KBM-7 (cell line): ENCODE measurements at regions not wholly inside any gene's neighbourhood (a gene's known extent, or its start where the extent isn't known, plus 50 kb on each side); places are given as distances from the start of the nearest gene placed in this dataset.
"Not testable (repeated sequence)": the region's sequence is repeated elsewhere in the genome, so short reads cannot be mapped to it uniquely, and the experiment has no call there.

Experiments
- DNase-seq: peaks from one replicate; pipeline ENCODE4 v3.0.0-alpha.2; 2015
- in situ Hi-C: fragments of 300-500 bp; cut with MboI; formaldehyde crosslinking; loops from 2 replicates; pipeline ENCODE4 v1.14.3; 2020; ENCODE audit warnings: low sequenced_read_pairs, low pct_unique_long_range_greater_than_20kb, mixed read lengths

DNA sequence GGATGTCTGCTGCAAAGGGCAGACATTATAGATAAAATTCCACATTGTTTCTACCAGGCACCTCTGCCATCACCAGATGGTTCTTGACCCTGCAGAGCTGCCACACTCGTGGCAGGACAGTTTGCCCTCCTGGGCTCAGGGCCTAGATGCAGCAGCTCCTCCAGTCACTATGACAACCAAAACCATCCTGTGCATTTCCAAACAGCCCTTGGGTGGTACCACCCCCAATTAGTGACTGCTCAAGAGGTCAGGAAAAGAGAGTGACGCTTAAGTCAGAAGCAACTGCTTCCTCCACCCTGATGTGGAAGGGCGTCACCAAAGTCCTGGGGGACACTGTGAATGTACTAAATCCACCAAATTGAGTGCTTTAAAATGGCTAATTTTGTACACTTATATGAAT is 109.2 kb downstream of the C16orf95 start:
- in situ Hi-C loops: no loop called here
- no peak for DNase-seq

- DNase-seq, in situ Hi-C loops: not testable (repeated sequence)
Observed at GRCh38 chr16:87208968-87209367, 108.2 kb downstream of the C16orf95 start.

DNA sequence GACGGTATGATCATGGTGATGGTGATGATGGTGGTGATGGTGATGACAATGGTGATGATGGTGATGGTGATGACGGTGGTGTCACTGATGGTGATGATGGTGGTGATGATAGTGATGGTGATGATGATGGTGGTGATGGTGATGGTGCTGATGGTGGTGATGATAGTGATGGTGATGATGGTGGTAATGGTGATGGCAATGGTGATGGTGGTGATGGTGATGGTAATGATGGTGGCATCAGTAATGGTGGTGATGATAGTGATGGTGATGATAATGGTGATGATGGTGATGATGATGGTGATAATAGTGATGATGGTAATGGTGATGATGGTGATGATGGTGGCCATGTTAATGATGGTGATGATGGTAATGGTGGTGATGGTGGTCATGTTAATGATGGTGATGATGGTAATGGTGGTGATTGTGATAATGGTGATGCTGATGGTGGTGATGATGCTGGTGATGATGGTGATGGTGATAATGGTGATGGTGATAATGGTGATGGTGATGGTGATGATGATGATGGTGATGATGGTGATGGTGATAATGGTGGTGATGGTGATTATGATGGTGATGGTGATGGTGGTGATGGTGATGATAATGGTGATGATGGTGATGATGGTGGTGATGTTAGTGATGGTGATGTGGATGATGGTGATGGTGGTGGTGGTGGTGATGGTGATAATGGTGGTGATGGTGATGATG is 107.2 kb downstream of the C16orf95 start:
- in situ Hi-C loops: no loop called here
- DNase-seq: no peak

- in situ Hi-C loops: no loop called here
- no peak for DNase-seq
Observed at GRCh38 chr16:87210894-87211293, 106.3 kb downstream of the C16orf95 start.

GRCh38 chr16:87212026-87212425 is 105.2 kb downstream of the C16orf95 start:
- no peak for DNase-seq
- in situ Hi-C loops: no loop called here

- no peak for DNase-seq
- in situ Hi-C loops: no loop called here
Observed at GRCh38 chr16:87213536-87213935, 103.7 kb downstream of the C16orf95 start.

- DNase-seq: no peak
- in situ Hi-C loops: no loop called here
Observed at GRCh38 chr16:87216148-87216840, 100.9 kb downstream of the C16orf95 start.

DNA sequence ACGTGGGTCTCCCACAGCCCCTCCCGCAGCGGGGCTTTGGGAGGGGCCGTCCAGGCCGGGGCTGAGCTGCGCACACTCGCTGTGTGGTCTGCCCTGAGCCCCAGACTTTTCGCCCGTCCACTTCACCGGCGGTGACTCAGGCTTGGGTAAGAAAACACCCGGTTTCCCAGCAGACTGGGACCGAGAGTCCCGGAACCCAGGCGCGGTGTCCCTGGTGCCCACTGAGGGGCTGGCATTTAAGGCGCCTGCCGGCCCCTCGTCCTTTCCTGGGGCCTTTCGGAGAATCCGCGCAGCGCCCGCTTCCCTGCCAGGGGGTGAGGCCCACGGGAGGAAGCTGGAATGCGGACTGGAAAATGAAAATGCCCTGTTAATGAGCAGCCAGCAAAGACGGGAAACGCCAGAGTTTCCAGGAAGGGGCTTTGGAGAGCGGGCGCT is 100.3 kb downstream of the C16orf95 start:
- no peak for DNase-seq
- in situ Hi-C loops: no loop called here

DNA sequence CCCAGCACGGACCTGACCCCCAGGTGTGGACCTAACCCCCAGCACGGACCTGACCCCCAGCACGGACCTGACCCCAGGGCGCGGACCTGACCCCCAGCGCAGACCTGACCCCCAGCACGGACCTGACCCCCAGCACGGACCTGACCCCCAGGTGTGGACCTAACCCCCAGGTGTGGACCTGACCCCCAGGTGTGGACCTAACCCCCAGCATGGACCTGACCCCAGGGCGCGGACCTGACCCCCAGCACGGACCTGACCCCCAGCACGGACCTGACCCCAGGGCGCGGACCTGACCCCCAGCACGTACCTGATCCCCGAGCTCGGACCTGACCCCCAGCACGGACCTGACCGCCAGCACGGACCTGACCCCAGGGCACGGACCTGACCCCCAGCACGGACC is 99.4 kb downstream of the C16orf95 start:
- in situ Hi-C loops, DNase-seq: not testable (repeated sequence)

- in situ Hi-C loops: no loop called here
- DNase-seq: no peak
Observed at GRCh38 chr16:87218281-87219055, 98.7 kb downstream of the C16orf95 start.

- no peak for DNase-seq
- in situ Hi-C loops: no loop called here
Observed at GRCh38 chr16:87219287-87219909, 97.8 kb downstream of the C16orf95 start.

DNA sequence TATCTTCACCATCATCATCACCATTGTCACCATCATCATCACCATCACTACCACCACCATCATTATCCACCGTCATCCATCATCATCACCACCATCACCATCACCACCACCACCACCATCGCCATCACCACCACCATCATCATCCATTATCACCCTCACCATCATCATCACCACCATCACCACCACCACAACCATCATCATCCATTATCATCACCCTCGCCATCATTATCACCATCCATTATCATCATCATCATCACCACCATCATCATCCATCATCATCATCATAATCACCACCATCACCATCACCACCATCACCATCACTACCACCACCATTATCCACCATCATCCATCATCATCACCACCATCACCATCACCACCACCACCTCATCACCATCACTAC is 95.6 kb downstream of the C16orf95 start:
- in situ Hi-C loops: no loop called here

GRCh38 chr16:87222335-87222734 is 94.9 kb downstream of the C16orf95 start:
- in situ Hi-C loops: no loop called here
- no peak for DNase-seq

More for the DNA sequence above, 95.6 kb downstream of the C16orf95 start:
- no peak for DNase-seq

- in situ Hi-C loops: no loop called here
- no peak for DNase-seq
Observed at GRCh38 chr16:87223656-87224248, 93.4 kb downstream of the C16orf95 start.

DNA sequence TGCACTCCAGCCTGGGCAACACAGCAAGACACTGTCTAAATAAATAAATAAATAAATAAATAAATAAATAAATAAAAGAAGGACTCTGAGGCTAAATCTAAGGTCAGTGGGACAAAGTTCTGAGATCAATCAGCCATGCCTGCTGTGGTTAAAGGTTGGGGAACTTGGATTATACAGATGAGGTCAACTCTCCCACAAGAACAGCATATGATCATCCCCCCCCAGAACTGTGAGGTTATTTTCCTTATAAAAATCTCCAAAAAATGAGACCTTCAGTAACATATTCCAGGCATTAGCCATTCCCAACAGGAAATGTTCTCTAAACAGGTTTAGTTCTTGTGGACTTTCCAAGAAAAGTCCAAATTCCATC is 90.3 kb downstream of the C16orf95 start:
- no peak for DNase-seq
- in situ Hi-C loops: no loop called here

DNA sequence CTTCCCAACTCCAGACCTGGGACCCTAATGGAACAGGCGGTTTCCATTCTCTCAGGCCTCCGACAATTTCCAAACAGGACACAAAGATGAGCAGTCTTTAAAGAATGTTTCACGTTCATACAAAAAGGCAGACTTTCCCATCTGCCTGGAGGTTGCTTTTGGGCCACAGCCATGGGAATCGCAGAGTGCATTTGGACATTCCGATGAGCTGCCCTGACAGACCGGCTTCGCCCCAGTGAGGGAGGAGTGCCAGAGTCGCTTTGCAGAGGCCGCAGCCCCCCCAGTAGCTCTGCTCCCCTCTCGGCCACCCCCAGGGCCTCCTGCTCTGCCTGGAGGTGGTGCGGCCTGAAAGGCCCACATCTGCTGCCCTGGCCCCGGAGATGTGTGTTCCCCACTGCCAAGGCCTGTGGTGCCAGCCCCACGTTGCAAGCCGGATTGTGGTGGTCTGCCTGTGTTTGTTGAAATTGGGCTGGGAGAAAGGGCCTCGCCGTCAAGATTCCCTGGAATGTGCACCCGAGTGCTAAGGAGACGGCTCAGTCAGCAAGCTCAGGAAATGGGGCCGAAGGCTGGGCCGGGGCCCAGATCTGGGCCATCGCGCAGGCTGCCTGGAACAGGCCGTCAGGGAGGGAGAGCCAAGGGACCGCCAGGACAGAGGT is 89.8 kb downstream of the C16orf95 start:
- in situ Hi-C loops: no loop called here
- DNase-seq: no peak

DNA sequence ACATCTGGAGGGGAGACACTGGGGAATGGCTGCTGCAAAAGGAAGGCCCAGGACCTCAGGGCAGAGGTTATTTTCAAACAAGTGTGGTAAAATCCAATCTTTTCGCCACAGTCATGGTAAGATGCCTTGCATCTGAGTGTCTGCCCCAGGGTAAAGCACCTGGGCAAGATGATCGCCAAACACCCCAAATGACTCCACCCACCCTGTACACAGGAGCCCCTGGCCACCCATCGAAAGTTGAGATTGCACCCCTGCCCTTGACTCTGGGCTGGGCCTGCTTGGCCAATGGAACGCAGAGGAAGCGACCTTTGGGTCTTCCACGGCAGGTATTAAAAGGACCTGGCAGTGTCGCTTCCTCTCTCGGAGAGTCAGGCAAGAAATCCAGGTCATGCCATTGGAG is 88.8 kb downstream of the C16orf95 start:
- DNase-seq: no peak
- in situ Hi-C loops: no loop called here

GRCh38 chr16:87229230-87230188 is 87.7 kb downstream of the C16orf95 start:
- in situ Hi-C loops: no loop called here
- no peak for DNase-seq
